Duodenal mucosa (tissue), 2 donors: ENCODE measurements at regions not wholly inside any gene's neighbourhood (a gene's known extent, or its start where the extent isn't known, plus 50 kb on each side); places are given as distances from the start of the nearest gene placed in this dataset.

Experiments used
- H3K27ac ChIP-seq: one replicate; pipeline ENCODE4 v1.7.0; 2013; ENCODE audit warnings: low read depth, low read length
- H3K27me3 ChIP-seq, 2 donors: one replicate each; pipeline ENCODE4 v1.7.0; 2013; ENCODE audit warnings: low read length in 2 of 2, control low read depth in 1 of 2; ENCODE audit not compliant: insufficient read depth in 2 of 2, control insufficient read depth in 1 of 2
- H3K36me3 ChIP-seq, 2 donors: one replicate each; pipeline ENCODE4 v1.7.0; 2013; ENCODE audit warnings: low read length in 2 of 2, control low read depth in 1 of 2; ENCODE audit not compliant: insufficient read depth in 2 of 2, control insufficient read depth in 1 of 2
- H3K4me1 ChIP-seq, 2 donors: one replicate each; pipeline ENCODE4 v1.7.0; 2013; ENCODE audit warnings: low read length in 2 of 2, control low read depth in 1 of 2; ENCODE audit not compliant: insufficient read depth in 2 of 2, control insufficient read depth in 1 of 2
- H3K4me3 ChIP-seq, 2 donors: one replicate each; pipeline ENCODE4 v1.7.0; 2013; ENCODE audit warnings: low read length in 2 of 2, low read depth in 1 of 2
- H3K9ac ChIP-seq, 2 donors: one replicate each; pipeline ENCODE4 v1.7.0; 2013; ENCODE audit warnings: low read length in 2 of 2, low read depth in 1 of 2
- H3K9me3 ChIP-seq, 2 donors: one replicate each; pipeline ENCODE4 v1.7.0; 2013; ENCODE audit warnings: low read length in 2 of 2, control low read depth in 1 of 2; ENCODE audit not compliant: control insufficient read depth in 1 of 2

DNA sequence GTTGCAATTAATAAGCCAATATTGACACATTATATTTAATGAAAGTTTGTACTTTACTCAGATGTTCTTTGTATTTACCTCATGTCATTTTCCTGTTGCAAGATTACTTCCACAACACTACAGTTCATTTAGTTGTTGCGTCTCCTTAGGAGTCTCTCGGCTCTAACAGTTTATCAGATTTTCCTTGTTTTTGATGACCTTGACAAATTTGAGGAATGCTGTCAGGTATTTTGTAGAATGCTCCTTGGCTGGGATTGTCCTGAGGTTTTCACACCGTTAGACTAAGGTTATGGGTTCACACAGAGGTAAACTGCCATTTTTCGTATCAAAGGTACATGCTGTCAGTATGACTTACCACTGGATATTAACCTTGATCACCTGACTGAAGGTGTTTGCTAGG lies 416.6 kb upstream of the TNP1 start:
- H3K27me3 ChIP-seq = no peaks in the 10 kb centered on the region
- H3K4me1 ChIP-seq = no peaks in the 10 kb centered on the region
- H3K36me3 ChIP-seq = no peaks in the 10 kb centered on the region
- no peaks in the 10 kb centered on the region for H3K9me3 ChIP-seq
- no peak overlapping the region for H3K4me3 ChIP-seq
- H3K27ac ChIP-seq = no peak overlapping the region
- H3K9ac ChIP-seq = no peak overlapping the region

DNA sequence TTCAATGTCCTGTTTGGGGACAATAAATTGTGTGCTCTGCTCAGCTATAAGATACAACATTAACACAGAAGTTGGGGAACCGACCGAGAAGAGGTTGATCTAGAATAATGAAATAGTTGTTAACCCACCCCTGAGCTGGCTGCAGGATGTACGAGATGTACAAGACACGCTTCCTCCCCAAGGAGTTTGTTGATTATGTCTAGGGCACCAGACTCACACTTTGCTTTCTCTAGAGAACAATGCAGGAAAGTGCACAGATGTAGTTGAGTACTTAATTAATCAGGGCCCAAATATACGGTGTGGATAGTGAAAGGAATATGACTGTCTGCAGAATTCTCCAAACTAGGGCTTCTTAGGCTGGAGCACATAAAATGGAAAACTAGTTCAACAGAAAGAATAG lies 415.2 kb upstream of the TNP1 start:
- Histone ChIP-seq H3K4me1 (no peaks in the 10 kb centered on the region), H3K27ac (no peak overlapping the region), H3K9ac (no peak overlapping the region), H3K27me3 (no peaks in the 10 kb centered on the region), H3K4me3 (no peak overlapping the region), H3K36me3 (no peaks in the 10 kb centered on the region), H3K9me3 (no peaks in the 10 kb centered on the region)

DNA sequence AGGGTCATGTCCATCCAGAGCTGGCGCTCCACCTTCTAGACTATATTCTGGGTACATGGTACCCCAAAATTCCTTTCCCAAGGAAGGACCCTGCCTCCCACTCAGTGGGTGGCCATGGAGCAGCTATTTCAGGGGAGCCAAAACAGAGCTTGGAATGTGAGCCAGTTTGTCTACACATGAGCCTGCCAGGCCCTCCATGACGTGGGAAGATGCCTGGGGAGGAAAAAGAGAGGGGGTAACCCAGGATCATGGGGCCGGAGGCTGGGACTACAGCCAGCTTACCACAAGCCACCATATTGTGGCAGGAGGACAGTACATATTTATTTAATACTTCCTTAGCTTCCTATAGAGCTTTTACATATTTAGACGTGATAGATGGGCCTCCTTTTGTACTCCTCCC lies 414.7 kb upstream of the TNP1 start:
- Histone ChIP-seq H3K4me1 (no peaks in the 10 kb centered on the region), H3K9ac (no peak overlapping the region), H3K27me3 (peaks cover 0 to 3% of the 10 kb centered on the region in 2 donors), H3K9me3 (no peaks in the 10 kb centered on the region), H3K36me3 (no peaks in the 10 kb centered on the region), H3K27ac (no peak overlapping the region), H3K4me3 (no peak overlapping the region)

DNA sequence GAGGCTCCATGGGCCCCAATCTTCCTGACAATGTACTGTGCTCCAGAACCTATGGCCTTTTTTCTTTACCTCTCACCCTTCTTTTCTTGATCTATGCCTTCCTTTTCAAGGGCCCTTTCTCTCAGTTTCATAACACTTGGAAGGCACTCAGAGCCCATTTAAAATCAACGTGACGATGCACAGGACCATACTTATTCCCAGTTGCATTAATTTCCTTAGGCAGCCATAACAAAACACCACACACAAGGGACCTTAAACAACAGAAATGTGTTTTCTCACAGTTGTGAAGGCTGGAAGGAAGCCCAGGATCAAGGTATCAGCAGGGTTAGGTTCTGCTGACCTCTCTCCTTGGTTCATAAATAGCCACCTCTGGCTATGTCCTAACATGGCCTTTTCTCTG lies 414.0 kb upstream of the TNP1 start:
- no peaks in the 10 kb centered on the region for H3K9me3 ChIP-seq
- no peak overlapping the region for H3K9ac ChIP-seq
- no peaks in the 10 kb centered on the region for H3K36me3 ChIP-seq
- no peak overlapping the region for H3K27ac ChIP-seq
- peaks cover 0 to 3% of the 10 kb centered on the region in 2 donors for H3K27me3 ChIP-seq
- H3K4me1 ChIP-seq = no peaks in the 10 kb centered on the region
- no peak overlapping the region for H3K4me3 ChIP-seq

DNA sequence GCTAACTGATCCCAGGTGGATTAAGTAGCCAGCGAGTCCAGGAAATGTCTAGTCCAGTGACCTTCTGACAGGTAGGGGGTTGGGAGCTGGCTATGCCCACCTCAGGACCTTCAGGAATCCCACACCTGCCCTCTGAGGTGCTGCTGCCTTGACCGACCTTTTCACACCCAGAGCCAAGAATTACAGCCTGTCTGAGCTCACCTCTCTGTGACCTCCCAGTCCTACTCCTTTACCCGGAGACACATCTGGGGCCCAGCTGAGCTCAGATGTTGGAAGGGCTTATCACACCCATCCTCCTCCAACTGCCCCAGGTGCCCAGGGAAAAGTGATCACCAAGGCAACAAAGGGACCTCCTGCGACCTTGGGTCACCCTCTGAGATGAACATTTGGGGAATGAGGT lies 413.3 kb upstream of the TNP1 start:
- no peaks in the 10 kb centered on the region for H3K9me3 ChIP-seq
- H3K36me3 ChIP-seq = no peaks in the 10 kb centered on the region
- H3K27me3 ChIP-seq = peaks cover 0 to 3% of the 10 kb centered on the region in 2 donors
- no peaks in the 10 kb centered on the region for H3K4me1 ChIP-seq
- no peak overlapping the region for H3K4me3 ChIP-seq
- H3K9ac ChIP-seq = no peak overlapping the region
- H3K27ac ChIP-seq = no peak overlapping the region

DNA sequence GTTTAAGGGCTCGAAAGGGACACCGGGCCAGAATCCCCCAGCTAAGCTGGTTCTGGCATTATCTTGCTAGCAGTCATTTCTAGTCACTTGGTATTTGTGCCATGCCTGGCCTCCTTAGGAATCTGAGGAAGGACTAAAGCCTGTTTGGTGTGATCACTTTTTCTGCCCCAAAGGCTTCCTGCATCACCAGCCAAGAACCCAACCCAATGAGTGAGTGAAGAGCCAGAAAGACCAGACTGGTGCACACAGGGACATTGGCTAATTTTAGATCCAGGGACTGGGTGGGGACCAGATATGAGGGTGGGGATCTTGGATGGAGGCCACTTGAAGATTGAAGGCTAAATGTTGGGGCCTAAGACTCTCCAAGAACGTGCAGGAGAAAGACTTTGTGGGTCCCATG lies 411.9 kb upstream of the TNP1 start:
- H3K36me3 ChIP-seq = no peaks in the 10 kb centered on the region
- H3K9ac ChIP-seq = no peak overlapping the region
- H3K9me3 ChIP-seq = peaks cover 0 to 5% of the 10 kb centered on the region in 2 donors
- no peak overlapping the region for H3K4me3 ChIP-seq
- H3K4me1 ChIP-seq = no peaks in the 10 kb centered on the region
- peaks cover 0 to 3% of the 10 kb centered on the region in 2 donors for H3K27me3 ChIP-seq
- H3K27ac ChIP-seq = no peak overlapping the region

DNA sequence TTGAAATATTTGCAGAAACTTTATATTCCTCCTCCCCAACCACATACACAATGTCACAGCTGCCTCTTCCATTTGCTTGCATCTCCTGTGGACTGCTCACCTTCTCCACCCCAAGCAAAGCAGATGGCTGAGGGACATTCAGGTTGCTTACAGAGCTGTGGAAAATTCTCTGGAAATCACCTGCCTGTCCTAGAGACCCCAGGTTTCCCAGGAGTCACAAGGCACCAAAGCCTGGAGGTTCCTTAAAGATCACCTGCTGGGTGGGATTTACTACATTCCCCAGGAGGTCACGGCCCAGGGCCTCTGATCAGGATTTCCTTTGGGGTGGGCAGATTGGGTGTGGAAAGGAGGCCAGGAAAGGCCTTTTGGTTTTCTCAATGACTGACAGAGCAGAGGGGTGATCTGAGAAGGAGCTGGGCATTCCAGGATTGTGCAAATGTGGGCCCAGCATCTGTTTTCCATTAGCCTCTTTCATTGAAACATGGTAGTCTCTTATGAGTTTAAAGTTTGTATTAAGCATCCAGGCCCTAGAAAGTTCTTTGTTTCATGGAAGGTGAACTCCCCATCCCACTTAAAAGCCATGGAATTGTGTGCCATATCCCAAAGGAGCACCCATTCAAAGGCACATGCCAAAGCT lies 410.7 kb upstream of the TNP1 start:
- H3K9me3 ChIP-seq = peaks cover 0 to 5% of the 10 kb centered on the region in 2 donors
- H3K27me3 ChIP-seq = peaks cover 0 to 3% of the 10 kb centered on the region in 2 donors
- H3K4me3 ChIP-seq = no peak overlapping the region
- H3K27ac ChIP-seq = no peak overlapping the region
- H3K9ac ChIP-seq = no peak overlapping the region
- H3K36me3 ChIP-seq = no peaks in the 10 kb centered on the region
- H3K4me1 ChIP-seq = no peaks in the 10 kb centered on the region

DNA sequence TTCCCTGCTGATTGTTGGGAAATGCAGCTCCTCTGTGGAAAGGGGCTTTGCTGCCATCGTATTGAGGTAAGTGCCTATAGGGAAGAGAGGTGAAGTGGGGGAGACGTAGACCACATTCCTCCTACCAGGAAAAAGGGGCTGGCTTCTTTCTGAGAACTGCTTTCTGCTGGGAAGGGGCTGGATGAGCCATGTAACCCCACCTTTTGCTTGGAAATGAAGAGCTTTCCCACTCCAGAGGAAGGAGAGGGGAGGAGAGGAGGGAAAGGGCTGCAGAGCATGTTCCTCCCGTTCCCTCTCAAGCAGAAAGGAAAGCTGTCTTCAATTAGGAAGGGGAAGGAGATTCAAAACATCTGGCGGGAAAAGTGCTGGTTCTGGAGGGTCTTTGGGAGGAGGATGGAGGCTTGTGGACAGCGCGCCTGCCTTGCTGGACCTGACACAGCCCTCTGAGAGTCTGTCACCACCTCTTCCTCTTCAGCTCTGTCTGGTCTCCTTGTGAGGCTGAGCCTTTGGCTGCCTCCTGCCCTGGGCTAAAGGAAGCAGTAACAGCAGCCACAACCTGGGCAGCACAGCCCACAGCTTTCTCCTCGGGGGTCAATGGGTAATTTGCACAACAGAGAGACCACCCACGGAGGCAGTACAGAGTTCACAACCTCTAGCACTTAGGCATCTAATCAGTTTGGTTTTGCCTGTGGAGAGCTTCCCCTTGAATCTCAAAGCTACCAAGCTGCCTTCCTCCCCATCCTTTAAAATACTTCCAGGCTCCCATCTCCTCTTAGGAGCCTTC lies 410.0 kb upstream of the TNP1 start:
- Histone ChIP-seq H3K27ac (no peak overlapping the region), H3K9me3 (peaks cover 0 to 5% of the 10 kb centered on the region in 2 donors)

DNA sequence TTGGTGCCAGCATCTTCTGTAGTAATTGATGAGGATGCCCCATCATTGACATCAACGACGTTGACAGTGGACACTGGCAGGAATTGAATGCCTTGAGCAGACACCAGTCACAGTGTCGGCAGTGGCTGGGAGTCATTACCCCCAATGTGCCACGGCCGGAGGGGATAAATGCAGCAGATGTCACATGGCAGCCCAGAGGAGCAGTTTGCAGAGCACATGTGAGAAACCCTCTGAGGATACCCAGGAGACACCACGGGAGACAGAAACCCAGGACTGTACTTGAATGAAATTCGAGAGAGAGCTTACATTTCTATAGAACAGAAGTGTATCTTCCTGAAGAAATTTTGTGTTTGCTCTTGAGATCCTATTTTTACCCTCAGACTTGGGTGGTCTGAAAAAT lies 409.1 kb upstream of the TNP1 start:
- no peaks in the 10 kb centered on the region for H3K4me1 ChIP-seq
- peaks cover 0 to 3% of the 10 kb centered on the region in 2 donors for H3K27me3 ChIP-seq
- H3K27ac ChIP-seq = no peak overlapping the region
- H3K36me3 ChIP-seq = no peaks in the 10 kb centered on the region
- H3K9ac ChIP-seq = no peak overlapping the region
- no peak overlapping the region for H3K4me3 ChIP-seq
- peaks cover 0 to 5% of the 10 kb centered on the region in 2 donors for H3K9me3 ChIP-seq

More for the DNA sequence above, 410.0 kb upstream of the TNP1 start:
- peaks cover 0 to 3% of the 10 kb centered on the region in 2 donors for H3K27me3 ChIP-seq
- H3K4me1 ChIP-seq = no peaks in the 10 kb centered on the region
- no peaks in the 10 kb centered on the region for H3K36me3 ChIP-seq
- H3K4me3 ChIP-seq = no peak overlapping the region
- H3K9ac ChIP-seq = no peak overlapping the region

DNA sequence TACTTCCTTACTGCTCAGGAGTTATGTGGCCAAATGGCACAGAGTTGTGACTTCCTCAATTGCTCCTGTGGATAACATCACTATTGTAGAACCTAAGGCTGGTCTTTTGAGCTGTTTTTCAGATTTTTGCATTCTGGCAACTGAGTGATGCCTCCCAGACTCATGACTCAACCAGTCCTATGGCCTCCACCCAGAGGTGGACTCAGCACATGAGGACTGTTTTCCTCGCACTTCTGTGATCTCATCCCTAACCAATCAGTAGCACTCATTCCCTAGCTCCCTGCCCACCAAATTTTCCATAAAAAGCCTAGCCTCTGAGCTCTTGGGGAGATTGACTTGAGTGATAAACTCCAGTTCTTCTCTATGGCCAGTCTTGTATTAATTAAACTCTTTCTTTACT lies 407.9 kb upstream of the TNP1 start:
- H3K4me1 ChIP-seq = no peaks in the 10 kb centered on the region

More for the DNA sequence above, 407.9 kb upstream of the TNP1 start:
- no peak overlapping the region for H3K27ac ChIP-seq
- no peak overlapping the region for H3K4me3 ChIP-seq
- peaks cover 0 to 5% of the 10 kb centered on the region in 2 donors for H3K9me3 ChIP-seq
- peaks cover 0 to 3% of the 10 kb centered on the region in 2 donors for H3K27me3 ChIP-seq
- H3K9ac ChIP-seq = no peak overlapping the region
- H3K36me3 ChIP-seq = no peaks in the 10 kb centered on the region
